ENCODE measurements at regions not wholly inside any gene's neighbourhood (a gene's known extent, or its start where the extent isn't known, plus 50 kb on each side); places are given as distances from the start of the nearest gene placed in this dataset.

DNA sequence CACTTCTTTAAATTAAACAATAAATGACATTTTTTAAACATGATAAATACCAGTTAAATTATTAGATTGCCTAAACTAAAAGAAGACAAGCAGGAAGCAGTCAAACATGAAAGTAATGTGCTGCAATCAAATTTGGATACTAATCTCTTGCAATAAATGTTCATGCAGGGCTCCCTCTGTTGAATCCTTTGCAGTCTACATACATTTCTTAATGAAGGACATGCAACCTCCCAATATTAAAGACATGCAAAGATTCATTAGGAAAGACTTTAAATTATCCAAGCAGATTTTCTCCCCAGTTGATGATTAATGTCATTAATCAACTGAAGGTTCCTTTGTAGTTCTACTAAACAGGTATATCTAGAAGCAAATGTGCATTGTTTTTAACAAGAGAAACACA is 245.4 kb downstream of the ZIC4 start:
- dilution Hi-C loops (cut with HindIII; ENCODE audit: low sequenced_read_pairs, unreplicated experiment), result no loop called here
- no peak overlapping the region for H3K23ac ChIP-seq (ENCODE audit: low read depth, low read length)
- no peak for TF ChIP-seq SMC3 (IDR thresholded peaks at IDR 0.05; ENCODE audit: low read depth, low read length)
- TF ChIP-seq BHLHE40 (IDR thresholded peaks at IDR 0.05; ENCODE audit: low read depth, low read length), result no peak
- no peak for TF ChIP-seq CEBPB (IDR thresholded peaks at IDR 0.05; ENCODE audit: low read depth, low read length)
- no peak for TF ChIP-seq POLR2A (IDR thresholded peaks at IDR 0.05; ENCODE audit: low read depth, low read length)
- TF ChIP-seq RFX5 (IDR thresholded peaks at IDR 0.05; ENCODE audit: low read depth, low read length), result no peak
- TF ChIP-seq, protein P1, sequence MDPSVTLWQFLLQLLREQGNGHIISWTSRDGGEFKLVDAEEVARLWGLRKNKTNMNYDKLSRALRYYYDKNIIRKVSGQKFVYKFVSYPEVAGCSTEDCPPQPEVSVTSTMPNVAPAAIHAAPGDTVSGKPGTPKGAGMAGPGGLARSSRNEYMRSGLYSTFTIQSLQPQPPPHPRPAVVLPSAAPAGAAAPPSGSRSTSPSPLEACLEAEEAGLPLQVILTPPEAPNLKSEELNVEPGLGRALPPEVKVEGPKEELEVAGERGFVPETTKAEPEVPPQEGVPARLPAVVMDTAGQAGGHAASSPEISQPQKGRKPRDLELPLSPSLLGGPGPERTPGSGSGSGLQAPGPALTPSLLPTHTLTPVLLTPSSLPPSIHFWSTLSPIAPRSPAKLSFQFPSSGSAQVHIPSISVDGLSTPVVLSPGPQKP (IDR thresholded peaks at IDR 0.05; ENCODE audit: borderline replicate concordance, low read depth, low read length), result no peak
- TF ChIP-seq MAFK (IDR thresholded peaks at IDR 0.05; ENCODE audit: low read depth, low read length), result no peak
- no peak for TF ChIP-seq RAD21 (IDR thresholded peaks at IDR 0.05; ENCODE audit: low read length)
- TF ChIP-seq, protein P2, sequence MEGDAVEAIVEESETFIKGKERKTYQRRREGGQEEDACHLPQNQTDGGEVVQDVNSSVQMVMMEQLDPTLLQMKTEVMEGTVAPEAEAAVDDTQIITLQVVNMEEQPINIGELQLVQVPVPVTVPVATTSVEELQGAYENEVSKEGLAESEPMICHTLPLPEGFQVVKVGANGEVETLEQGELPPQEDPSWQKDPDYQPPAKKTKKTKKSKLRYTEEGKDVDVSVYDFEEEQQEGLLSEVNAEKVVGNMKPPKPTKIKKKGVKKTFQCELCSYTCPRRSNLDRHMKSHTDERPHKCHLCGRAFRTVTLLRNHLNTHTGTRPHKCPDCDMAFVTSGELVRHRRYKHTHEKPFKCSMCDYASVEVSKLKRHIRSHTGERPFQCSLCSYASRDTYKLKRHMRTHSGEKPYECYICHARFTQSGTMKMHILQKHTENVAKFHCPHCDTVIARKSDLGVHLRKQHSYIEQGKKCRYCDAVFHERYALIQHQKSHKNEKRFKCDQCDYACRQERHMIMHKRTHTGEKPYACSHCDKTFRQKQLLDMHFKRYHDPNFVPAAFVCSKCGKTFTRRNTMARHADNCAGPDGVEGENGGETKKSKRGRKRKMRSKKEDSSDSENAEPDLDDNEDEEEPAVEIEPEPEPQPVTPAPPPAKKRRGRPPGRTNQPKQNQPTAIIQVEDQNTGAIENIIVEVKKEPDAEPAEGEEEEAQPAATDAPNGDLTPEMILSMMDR (conservative IDR thresholded peaks at IDR 0.05; ENCODE audit: low read depth, low read length), result no peak
- no peak for TF ChIP-seq FOS (IDR thresholded peaks at IDR 0.05; ENCODE audit: low read depth, low read length)
- no peak overlapping the region for H2BK120ac ChIP-seq (ENCODE audit: low read depth, low read length)
- H2AFZ ChIP-seq (replicated peaks; ENCODE audit: low read length, poor library complexity), result no peak overlapping the region
- no peak overlapping the region for H3K14ac ChIP-seq (replicated peaks; ENCODE audit: low read depth, low read length)
- in situ Hi-C loops (cut with MboI; ENCODE audit: low sequenced_read_pairs), result no loop called here
- ATAC-seq (ENCODE audit: low read depth) (no peak), DNase-seq (no peak)
- no peaks in the 10 kb centered on the region for H3K4me1 ChIP-seq (ENCODE audit: control insufficient read depth, insufficient read depth, low read length)
- H3K4ac ChIP-seq (ENCODE audit: low read depth, low read length), result no peak overlapping the region
- H3K18ac ChIP-seq (ENCODE audit: low read depth, low read length), result no peak overlapping the region
- no peaks in the 10 kb centered on the region for H3K36me3 ChIP-seq (ENCODE audit: control insufficient read depth, insufficient read depth, low read length)
- H4K5ac ChIP-seq (ENCODE audit: low read depth, low read length), result no peak overlapping the region
- H3K9ac ChIP-seq (ENCODE audit: low read depth, low read length), result no peak overlapping the region
- H2BK15ac ChIP-seq (ENCODE audit: low read depth, low read length), result no peak overlapping the region
- no peaks in the 10 kb centered on the region for H3K79me1 ChIP-seq (ENCODE audit: low read depth in 1 of 2, low read length in 2 of 2)
- H3K4me3 ChIP-seq (ENCODE audit: insufficient read depth, low read depth, low read length), result no peak overlapping the region
- no peak overlapping the region for H2AK5ac ChIP-seq (ENCODE audit: low read depth, low read length)
- ChIA-PET POLR2A (ENCODE audit: unreplicated experiment) (no interaction called here), CTCF (no interaction called here)
- no peak overlapping the region for H2BK5ac ChIP-seq (ENCODE audit: low read depth, low read length, poor library complexity, severe bottlenecking)
- H3K9me3 ChIP-seq (ENCODE audit: control insufficient read depth, insufficient read depth, low read length), result no peaks in the 10 kb centered on the region
- no peak overlapping the region for H2BK20ac ChIP-seq (ENCODE audit: low read depth, low read length)
- no peak overlapping the region for H4K91ac ChIP-seq (ENCODE audit: insufficient read depth, low read depth, low read length)
- H4K8ac ChIP-seq (ENCODE audit: low read depth in 2 of 2, low read length in 2 of 2), result no peak overlapping the region
- no peak overlapping the region for H3K4me2 ChIP-seq (ENCODE audit: low read depth, low read length)
- H4K20me1 ChIP-seq (ENCODE audit: insufficient read depth, low read length), result no peaks in the 10 kb centered on the region
- no peaks in the 10 kb centered on the region for H3K27me3 ChIP-seq (ENCODE audit: control insufficient read depth, insufficient read depth, low read length)
- no peak overlapping the region for H3K27ac ChIP-seq (ENCODE audit: insufficient read depth, low read length)
- BruUV-seq (replicated peaks), result no TSS peak
- intact Hi-C loops (cut with micrococcal nuclease), result no loop called here
- H3K9me1 ChIP-seq (ENCODE audit: insufficient read depth, low read length), result no peaks in the 10 kb centered on the region
- no peak overlapping the region for H2AK9ac ChIP-seq (replicated peaks; ENCODE audit: low read depth, low read length, poor library complexity)
- no peak overlapping the region for H3K56ac ChIP-seq (ENCODE audit: extremely low read depth, insufficient read depth, low read length)
